ENCODE measurements at regions not wholly inside any gene's neighbourhood (a gene's known extent, or its start where the extent isn't known, plus 50 kb on each side); places are given as distances from the start of the nearest gene placed in this dataset.

DNA sequence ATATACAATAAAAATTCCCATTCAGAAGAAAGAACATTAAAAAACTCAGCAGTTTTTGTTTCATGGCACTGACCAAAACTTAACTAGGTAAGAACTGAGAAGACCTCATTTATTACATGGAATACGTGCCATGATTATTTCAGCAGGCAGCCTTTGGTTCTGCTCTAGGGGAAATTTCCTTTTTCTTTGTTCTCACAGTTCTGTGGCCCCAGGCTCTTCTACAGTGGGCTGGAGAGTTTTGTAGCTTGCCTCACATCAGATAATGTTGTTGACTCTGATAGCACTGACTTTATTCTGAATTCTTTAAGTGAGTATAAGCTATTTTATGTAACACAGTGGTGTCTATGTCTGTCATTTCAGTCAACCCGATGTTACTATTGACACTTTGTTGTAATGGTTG is 844.3 kb downstream of the TBC1D32 start:
- no peaks in the 10 kb centered on the region for H3K79me2 ChIP-seq (ENCODE audit: insufficient read depth)
- no peak overlapping the region for H3K4me3 ChIP-seq
- no peaks in the 10 kb centered on the region for H3K9me3 ChIP-seq (ENCODE audit: low read depth)
- no peaks in the 10 kb centered on the region for H3K4me1 ChIP-seq (ENCODE audit: insufficient read depth)
- H2AFZ ChIP-seq = no peak overlapping the region
- no peak overlapping the region for H3K27ac ChIP-seq
- WGBS, 2 experiments (ENCODE audit: low coverage in 1 of 2, low lambda C conversion rate in 2 of 2, missing lambda C conversion rate in 2 of 2) = 16 to 17% methylated on average over 2 of the region's 2 CpGs
- no peaks in the 10 kb centered on the region for H4K20me1 ChIP-seq (ENCODE audit: insufficient read depth)
- TF ChIP-seq EZH2 (IDR thresholded peaks at IDR 0.05; ENCODE audit: insufficient read depth, poor library complexity, severe bottlenecking) (no peak), EZH2phosphoT487 (IDR thresholded peaks at IDR 0.05; ENCODE audit: insufficient read depth, low read depth) (no peak)
- H3F3A ChIP-seq (ENCODE audit: insufficient read depth) = no peaks in the 10 kb centered on the region
- DNase-seq = no peak
- no peak overlapping the region for H3K4me2 ChIP-seq (ENCODE audit: unreplicated experiment)
- in situ Hi-C loops (cut with MboI) = no loop called here
- no peaks in the 10 kb centered on the region for H3K36me3 ChIP-seq (ENCODE audit: low read depth)
- H3K27me3 ChIP-seq (replicated peaks; ENCODE audit: insufficient read depth) = no peaks in the 10 kb centered on the region
- no peaks in the 10 kb centered on the region for H3K9me2 ChIP-seq (ENCODE audit: insufficient read depth)
- no peak overlapping the region for H3K9ac ChIP-seq

DNA sequence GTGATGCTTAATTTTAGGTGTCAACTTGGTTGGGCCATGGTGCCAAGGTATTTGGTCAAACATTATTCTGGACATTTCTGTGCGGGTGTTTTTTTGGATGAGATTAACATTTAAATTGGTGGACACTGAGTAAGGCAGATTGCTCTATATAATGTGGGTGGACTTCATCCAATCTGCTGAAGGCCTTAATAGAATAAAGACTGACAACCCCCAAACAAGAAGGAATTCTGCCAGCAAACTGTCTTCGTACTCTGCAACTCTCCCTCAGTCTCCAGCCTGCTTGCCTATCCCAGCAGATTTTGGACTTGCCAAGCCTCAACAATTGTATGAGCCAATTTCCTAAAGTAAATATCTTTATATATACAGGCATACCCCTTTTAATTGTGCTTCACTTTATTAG is 850.1 kb downstream of the TBC1D32 start:
- 41 to 43% methylated on average over 2 of the region's 2 CpGs for WGBS, 2 experiments (ENCODE audit: low coverage in 1 of 2, low lambda C conversion rate in 2 of 2, missing lambda C conversion rate in 2 of 2)
- H3K36me3 ChIP-seq (ENCODE audit: low read depth) = no peaks in the 10 kb centered on the region
- H3K9me2 ChIP-seq (ENCODE audit: insufficient read depth) = no peaks in the 10 kb centered on the region
- no peak for DNase-seq
- no peak overlapping the region for H3K27ac ChIP-seq
- no peaks in the 10 kb centered on the region for H3K4me1 ChIP-seq (ENCODE audit: insufficient read depth)
- in situ Hi-C loops (cut with MboI) = no loop called here
- H3K27me3 ChIP-seq (replicated peaks; ENCODE audit: insufficient read depth) = no peaks in the 10 kb centered on the region
- H4K20me1 ChIP-seq (ENCODE audit: insufficient read depth) = no peaks in the 10 kb centered on the region
- H3K4me2 ChIP-seq (ENCODE audit: unreplicated experiment) = no peak overlapping the region
- no peak for TF ChIP-seq EZH2 (IDR thresholded peaks at IDR 0.05; ENCODE audit: insufficient read depth, poor library complexity, severe bottlenecking)
- no peak for TF ChIP-seq EZH2phosphoT487 (IDR thresholded peaks at IDR 0.05; ENCODE audit: insufficient read depth, low read depth)
- H3K79me2 ChIP-seq (ENCODE audit: insufficient read depth) = no peaks in the 10 kb centered on the region
- H3F3A ChIP-seq (ENCODE audit: insufficient read depth) = no peaks in the 10 kb centered on the region
- H3K4me3 ChIP-seq = no peak overlapping the region
- H3K9me3 ChIP-seq (ENCODE audit: low read depth) = no peaks in the 10 kb centered on the region
- H2AFZ ChIP-seq = no peak overlapping the region
- no peak overlapping the region for H3K9ac ChIP-seq

GRCh38 chr6:120478650-120479049 is 855.6 kb downstream of the TBC1D32 start:
- H3K36me3 ChIP-seq (ENCODE audit: low read depth) = no peaks in the 10 kb centered on the region
- no peak overlapping the region for H3K4me2 ChIP-seq (ENCODE audit: unreplicated experiment)
- TF ChIP-seq EZH2phosphoT487 (IDR thresholded peaks at IDR 0.05; ENCODE audit: insufficient read depth, low read depth) (no peak), EZH2 (IDR thresholded peaks at IDR 0.05; ENCODE audit: insufficient read depth, poor library complexity, severe bottlenecking) (no peak)
- H3K4me1 ChIP-seq (ENCODE audit: insufficient read depth) = no peaks in the 10 kb centered on the region
- H3K9me3 ChIP-seq (ENCODE audit: low read depth) = no peaks in the 10 kb centered on the region
- in situ Hi-C loops (cut with MboI) = no loop called here
- DNase-seq = no peak
- no peaks in the 10 kb centered on the region for H3K9me2 ChIP-seq (ENCODE audit: insufficient read depth)
- H3K27ac ChIP-seq = no peak overlapping the region
- no peaks in the 10 kb centered on the region for H4K20me1 ChIP-seq (ENCODE audit: insufficient read depth)
- no peaks in the 10 kb centered on the region for H3F3A ChIP-seq (ENCODE audit: insufficient read depth)
- H3K9ac ChIP-seq = no peak overlapping the region
- H3K79me2 ChIP-seq (ENCODE audit: insufficient read depth) = no peaks in the 10 kb centered on the region
- WGBS, 2 experiments (ENCODE audit: low coverage in 1 of 2, low lambda C conversion rate in 2 of 2, missing lambda C conversion rate in 2 of 2) = 10 to 20% methylated on average over 1 of the region's 1 CpG
- H2AFZ ChIP-seq = no peak overlapping the region
- H3K27me3 ChIP-seq (replicated peaks; ENCODE audit: insufficient read depth) = no peaks in the 10 kb centered on the region
- H3K4me3 ChIP-seq = no peak overlapping the region

DNA sequence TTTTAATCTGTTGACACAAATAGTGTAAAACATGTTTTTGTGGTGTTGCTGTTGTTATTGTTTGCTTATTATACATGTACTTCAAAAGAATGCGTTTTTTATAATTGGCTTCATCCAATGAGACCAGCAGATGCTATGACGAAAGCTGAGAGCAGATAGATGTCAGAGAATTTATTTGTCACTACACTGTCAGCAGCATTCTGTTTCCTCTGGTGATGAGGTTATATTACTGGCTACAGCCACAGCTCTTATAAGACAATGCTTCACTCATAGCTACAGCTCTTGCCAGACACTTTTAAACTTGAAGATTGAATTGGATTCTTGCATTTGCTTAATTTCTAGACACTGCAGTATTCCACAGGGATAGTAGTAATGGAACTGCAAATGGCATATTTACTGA is 860.5 kb downstream of the TBC1D32 start:
- TF ChIP-seq EZH2phosphoT487 (IDR thresholded peaks at IDR 0.05; ENCODE audit: insufficient read depth, low read depth) = no peak
- TF ChIP-seq EZH2 (IDR thresholded peaks at IDR 0.05; ENCODE audit: insufficient read depth, poor library complexity, severe bottlenecking) = no peak
- H3K4me1 ChIP-seq (ENCODE audit: insufficient read depth) = no peaks in the 10 kb centered on the region
- H3K4me3 ChIP-seq = no peak overlapping the region
- no peaks in the 10 kb centered on the region for H3K9me3 ChIP-seq (ENCODE audit: low read depth)
- no peaks in the 10 kb centered on the region for H3K79me2 ChIP-seq (ENCODE audit: insufficient read depth)
- H3F3A ChIP-seq (ENCODE audit: insufficient read depth) = no peaks in the 10 kb centered on the region
- H3K9ac ChIP-seq = no peak overlapping the region
- no peaks in the 10 kb centered on the region for H3K9me2 ChIP-seq (ENCODE audit: insufficient read depth)
- DNase-seq = no peak
- WGBS, 2 experiments (ENCODE audit: low coverage in 1 of 2, low lambda C conversion rate in 2 of 2, missing lambda C conversion rate in 2 of 2) = 13 to 19% methylated on average over 2 of the region's 2 CpGs
- no peak overlapping the region for H2AFZ ChIP-seq
- H3K36me3 ChIP-seq (ENCODE audit: low read depth) = no peaks in the 10 kb centered on the region
- H3K4me2 ChIP-seq (ENCODE audit: unreplicated experiment) = no peak overlapping the region
- no peaks in the 10 kb centered on the region for H4K20me1 ChIP-seq (ENCODE audit: insufficient read depth)
- in situ Hi-C loops (cut with MboI) = no loop called here
- no peak overlapping the region for H3K27ac ChIP-seq
- no peaks in the 10 kb centered on the region for H3K27me3 ChIP-seq (replicated peaks; ENCODE audit: insufficient read depth)

- DNase-seq = no peak
- WGBS, 2 experiments (ENCODE audit: low coverage in 1 of 2, low lambda C conversion rate in 2 of 2, missing lambda C conversion rate in 2 of 2) = 24 to 28% methylated on average over 1 of the region's 1 CpG
- Histone ChIP-seq H3K9me2 (ENCODE audit: insufficient read depth) (no peaks in the 10 kb centered on the region), H3K9me3 (ENCODE audit: low read depth) (no peaks in the 10 kb centered on the region), H3K79me2 (ENCODE audit: insufficient read depth) (no peaks in the 10 kb centered on the region), H3K4me3 (no peak overlapping the region), H3F3A (ENCODE audit: insufficient read depth) (no peaks in the 10 kb centered on the region), H3K36me3 (ENCODE audit: low read depth) (no peaks in the 10 kb centered on the region), H3K27ac (no peak overlapping the region), H3K4me1 (ENCODE audit: insufficient read depth) (no peaks in the 10 kb centered on the region), H2AFZ (no peak overlapping the region), H3K4me2 (ENCODE audit: unreplicated experiment) (no peak overlapping the region), H3K9ac (no peak overlapping the region), H4K20me1 (ENCODE audit: insufficient read depth) (no peaks in the 10 kb centered on the region), H3K27me3 (replicated peaks; ENCODE audit: insufficient read depth) (no peaks in the 10 kb centered on the region)
- TF ChIP-seq EZH2phosphoT487 (IDR thresholded peaks at IDR 0.05; ENCODE audit: insufficient read depth, low read depth) = no peak
- in situ Hi-C loops (cut with MboI) = no loop called here
Measured at GRCh38 chr6:120468486-120468885, 865.8 kb downstream of the TBC1D32 start.
